ENCODE measurements at regions not wholly inside any gene's neighbourhood (a gene's known extent, or its start where the extent isn't known, plus 50 kb on each side); places are given as distances from the start of the nearest gene placed in this dataset.

DNA sequence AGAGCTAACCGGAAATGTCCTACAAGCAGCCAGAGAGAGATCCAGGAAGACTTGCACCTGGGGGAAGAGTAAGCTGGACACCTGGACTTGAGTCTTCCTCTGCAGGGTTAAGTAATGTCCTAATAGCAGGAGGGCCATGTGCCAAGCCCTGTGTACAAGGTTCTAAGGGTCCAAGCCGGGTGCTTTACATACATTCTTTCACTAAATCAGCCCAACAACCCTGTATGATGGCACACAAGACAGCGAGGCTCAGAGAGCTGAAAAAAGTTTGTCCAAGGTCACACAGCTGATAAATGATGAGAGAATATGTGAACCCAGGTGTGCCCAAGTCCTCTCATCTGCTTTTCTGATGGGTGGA, 215.1 kb upstream of the CDYL start:
- Histone ChIP-seq H3K27me3 (ENCODE audit: control insufficient read depth in 2 of 2, insufficient read depth in 2 of 2, low read length in 2 of 2) (peaks cover 33 to 66% of the 10 kb centered on the region in 2 experiments), H3K4me1 (replicated peaks in 1 of 2; ENCODE audit: control insufficient read depth in 2 of 2, insufficient read depth in 2 of 2, low read length in 2 of 2) (no peaks in the 10 kb centered on the region; a peak in 1 of 5 replicates), H3K79me2 (ENCODE audit: control insufficient read depth, insufficient read depth, low read length) (no peaks in the 10 kb centered on the region), H3K9ac (ENCODE audit: insufficient read depth in 1 of 2, low read depth in 2 of 2, low read length in 2 of 2) (no peak overlapping the region), H3K4me3 (no peak overlapping the region), H3K9me3 (replicated peaks; ENCODE audit: control insufficient read depth, insufficient read depth, low read depth, low read length) (no peaks in the 10 kb centered on the region), H3K27ac (ENCODE audit: extremely low read depth, low read depth, low read length) (no peak overlapping the region), H3K36me3 (ENCODE audit: control insufficient read depth, insufficient read depth, low read length) (no peaks in the 10 kb centered on the region), H2AFZ (ENCODE audit: low read depth, low read length) (no peak overlapping the region), H3K4me2 (ENCODE audit: insufficient read depth, low read length) (no peak overlapping the region), H4K20me1 (replicated peaks; ENCODE audit: control insufficient read depth, insufficient read depth, low read length) (no peaks in the 10 kb centered on the region; the same call in 1 of the 2 replicates), H3K9me1 (ENCODE audit: control insufficient read depth, insufficient read depth, low read length) (no peaks in the 10 kb centered on the region)
- BruUV-seq (replicated peaks): no TSS peak
- CTCF ChIA-PET (ENCODE audit: low intra/inter-chr PET ratio): no interaction called here
- intact Hi-C loops (cut with micrococcal nuclease): no loop called here
- in situ Hi-C loops (cut with MboI): no loop called here
- POLR2A ChIA-PET: interaction anchor here (1.3 kb wide), 1 partner anchor 21 kb away, joined by 3 read pairs; no protein-coding TSS in a partner anchor
- 2% methylated on average over 3 of the region's 3 CpGs for WGBS (ENCODE audit: insufficient coverage, low coverage, missing lambda C conversion rate)
- no peak for ATAC-seq
- TF ChIP-seq ZNF133 (CRISPR knock-in tag; IDR thresholded peaks at IDR 0.05): no peak
- TF ChIP-seq FOXP1 (CRISPR knock-in tag; IDR thresholded peaks at IDR 0.05): no peak
- no peak for TF ChIP-seq SLC30A9 (CRISPR knock-in tag; IDR thresholded peaks at IDR 0.05)
- no peak for TF ChIP-seq ZNF644 (tag; IDR thresholded peaks at IDR 0.05; ENCODE audit: low read depth)
- TF ChIP-seq STAT5B (CRISPR knock-in tag; IDR thresholded peaks at IDR 0.05): no peak
- no peak for TF ChIP-seq NR3C1 (CRISPR knock-in tag; IDR thresholded peaks at IDR 0.05)
- no peak for TF ChIP-seq RAD51 (IDR thresholded peaks at IDR 0.05; ENCODE audit: borderline replicate concordance, low read depth)
- no peak for TF ChIP-seq ZNF282 (CRISPR knock-in tag; IDR thresholded peaks at IDR 0.05)
- TF ChIP-seq ZNF778 (CRISPR knock-in tag; IDR thresholded peaks at IDR 0.05): no peak
- no peak for TF ChIP-seq PKNOX1 (IDR thresholded peaks at IDR 0.05)
- TF ChIP-seq DMBX1 (CRISPR knock-in tag; IDR thresholded peaks at IDR 0.05; ENCODE audit: borderline replicate concordance): no peak
- TF ChIP-seq ZC3H8 (IDR thresholded peaks at IDR 0.05): no peak
- no peak for FAIRE-seq
- no peak for DNase-seq (ENCODE audit: extremely low read depth in 1 of 4, low spot score in 3 of 4)

Data from K562 (cell line).